ENCODE measurements at regions not wholly inside any gene's neighbourhood (a gene's known extent, or its start where the extent isn't known, plus 50 kb on each side); places are given as distances from the start of the nearest gene placed in this dataset.

- DNase-seq (ENCODE audit: low spot score), result no peak
Measured at GRCh38 chr7:27364344-27364758, 121.7 kb downstream of the EVX1 start.

DNA sequence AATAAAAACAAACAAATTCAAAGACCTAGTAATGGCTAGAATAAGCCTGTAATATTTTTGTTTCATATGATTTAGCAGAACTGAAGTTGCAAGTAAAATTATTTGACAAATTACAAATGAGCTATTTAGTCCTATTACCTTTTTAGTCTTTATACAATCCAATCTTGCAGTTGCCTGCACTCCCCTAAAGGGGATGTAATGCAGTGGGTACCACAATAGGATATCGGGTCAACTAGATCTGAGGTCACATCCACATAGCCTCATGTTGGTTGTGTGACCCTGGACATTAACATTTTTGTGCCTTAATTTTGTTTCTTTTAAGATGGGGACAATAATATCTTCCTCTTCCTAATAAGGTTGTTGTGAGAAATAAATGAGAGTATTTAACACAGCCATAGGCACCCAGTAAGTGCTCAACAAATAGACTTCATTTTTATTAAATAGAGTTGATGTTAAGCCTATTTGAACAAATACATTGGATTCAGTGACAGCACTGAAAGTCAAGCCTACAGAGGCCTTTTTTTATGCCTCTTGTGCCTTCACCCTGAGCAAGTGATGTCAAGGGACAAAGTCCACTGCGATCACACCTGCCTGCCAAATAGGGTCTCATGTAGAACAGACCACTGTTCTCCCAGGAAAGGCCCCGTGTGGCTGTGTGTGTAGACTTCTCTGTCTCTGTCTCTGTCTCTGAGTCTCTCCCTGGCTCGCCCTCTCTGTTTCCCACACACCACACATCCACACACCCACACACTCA lies 124.8 kb downstream of the EVX1 start:
- DNase-seq (ENCODE audit: low spot score), result no peak

GRCh38 chr7:27367933-27368549 lies 125.4 kb downstream of the EVX1 start:
- DNase-seq (ENCODE audit: low spot score), result no peak

DNA sequence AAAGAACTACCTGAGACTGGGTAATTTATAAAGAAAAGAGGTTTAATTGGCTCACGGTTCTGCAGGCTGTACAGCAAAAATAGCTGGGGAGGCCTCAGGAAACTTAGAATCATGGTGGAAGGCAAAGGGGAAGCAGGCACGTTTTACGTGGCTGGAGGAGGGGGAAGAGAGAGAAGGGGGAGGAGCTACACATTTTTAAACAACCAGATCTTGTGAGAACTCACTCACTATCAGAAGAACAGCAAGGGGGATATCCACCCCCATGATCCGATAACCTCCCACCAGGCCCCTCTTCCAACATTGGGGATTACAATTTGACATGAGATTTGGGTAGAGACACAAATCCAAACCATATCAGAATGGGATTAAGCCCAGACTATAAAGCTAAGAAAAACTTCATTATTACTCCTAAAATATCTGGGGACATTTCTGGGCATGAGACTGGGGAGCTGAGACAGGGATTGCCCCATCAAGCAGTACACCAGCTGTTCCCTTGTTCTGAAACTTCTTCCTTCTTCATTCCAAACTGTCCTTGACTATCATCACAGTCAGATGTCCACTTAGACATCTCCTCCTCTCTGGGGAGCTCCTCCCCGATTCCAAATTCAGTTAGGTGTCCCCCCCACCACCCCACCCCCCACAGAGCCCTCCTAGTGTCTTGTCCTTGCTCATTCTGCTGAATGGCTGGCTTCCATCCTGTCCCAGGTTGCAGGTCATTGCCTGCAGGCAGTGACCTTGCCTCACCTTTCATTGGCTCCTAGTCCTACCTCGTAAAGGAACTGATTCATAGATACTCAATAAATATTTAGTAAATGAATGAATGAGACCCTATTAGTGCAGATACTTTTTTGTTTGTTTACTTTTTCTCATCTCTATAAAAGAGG lies 132.6 kb downstream of the EVX1 start:
- no peak for DNase-seq (ENCODE audit: low spot score)

- no peak for DNase-seq (ENCODE audit: low spot score)
Measured at GRCh38 chr7:27375958-27376357, 133.4 kb downstream of the EVX1 start.

GRCh38 chr7:27377988-27378387 lies 135.4 kb downstream of the EVX1 start:
- no peak for DNase-seq (ENCODE audit: low spot score)

DNA sequence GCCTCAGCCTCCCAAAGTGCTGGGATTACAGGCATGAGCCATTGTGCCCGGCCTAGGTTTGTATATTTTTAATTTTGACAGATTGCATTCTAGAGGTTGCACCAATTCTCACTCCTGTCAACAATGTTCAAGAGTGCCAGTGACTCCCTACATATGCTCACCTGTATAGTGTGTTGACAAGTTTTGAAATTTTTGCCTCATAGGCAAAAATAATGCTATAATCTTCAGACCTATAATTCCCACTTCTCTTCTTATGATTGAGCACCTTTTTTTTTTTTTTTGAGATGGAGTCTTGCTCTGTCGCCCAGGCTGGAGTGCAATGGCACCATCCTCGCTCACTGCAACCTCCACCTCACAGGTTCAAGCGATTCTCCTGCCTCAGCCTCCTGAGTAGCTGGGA lies 139.7 kb downstream of the EVX1 start:
- no peak for DNase-seq (ENCODE audit: low spot score)

- DNase-seq (ENCODE audit: low spot score), result no peak
Measured at GRCh38 chr7:27386581-27386980, 144.0 kb downstream of the EVX1 start.

GRCh38 chr7:27387864-27388263 lies 145.3 kb downstream of the EVX1 start:
- DNase-seq (ENCODE audit: low spot score), result no peak

GRCh38 chr7:27388561-27388960 lies 146.0 kb downstream of the EVX1 start:
- DNase-seq (ENCODE audit: low spot score), result no peak

- DNase-seq (ENCODE audit: low spot score), result no peak
Measured at GRCh38 chr7:27389496-27389895, 146.9 kb downstream of the EVX1 start.

DNA sequence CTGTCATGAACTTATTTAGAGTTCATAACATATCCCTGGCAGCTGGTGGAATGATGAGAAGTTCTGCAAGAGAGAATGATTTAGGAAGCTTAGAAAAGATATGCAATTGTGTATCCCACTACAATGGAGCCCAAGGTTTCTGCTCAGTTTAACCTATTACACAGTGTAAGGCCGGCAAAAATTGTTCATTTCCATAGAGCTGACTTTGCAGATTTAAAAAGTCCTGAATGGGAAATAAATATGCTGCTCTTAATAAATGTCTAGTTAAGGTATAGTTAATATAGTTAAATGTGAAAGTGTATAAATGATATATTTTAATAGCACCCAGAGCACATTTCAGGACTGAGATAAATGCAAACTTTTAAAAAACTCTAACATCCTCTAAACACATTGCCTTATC lies 149.9 kb downstream of the EVX1 start:
- DNase-seq (ENCODE audit: low spot score), result no peak

- no peak for DNase-seq (ENCODE audit: low spot score)
Measured at GRCh38 chr7:27394871-27395270, 152.3 kb downstream of the EVX1 start.

GRCh38 chr7:27395626-27396025 lies 153.0 kb downstream of the EVX1 start:
- no peak for DNase-seq (ENCODE audit: low spot score)

- no peak for DNase-seq (ENCODE audit: low spot score)
Measured at GRCh38 chr7:27397503-27397902, 154.9 kb downstream of the EVX1 start.

GRCh38 chr7:27398851-27399250 lies 156.2 kb downstream of the EVX1 start:
- no peak for DNase-seq (ENCODE audit: low spot score)

DNA sequence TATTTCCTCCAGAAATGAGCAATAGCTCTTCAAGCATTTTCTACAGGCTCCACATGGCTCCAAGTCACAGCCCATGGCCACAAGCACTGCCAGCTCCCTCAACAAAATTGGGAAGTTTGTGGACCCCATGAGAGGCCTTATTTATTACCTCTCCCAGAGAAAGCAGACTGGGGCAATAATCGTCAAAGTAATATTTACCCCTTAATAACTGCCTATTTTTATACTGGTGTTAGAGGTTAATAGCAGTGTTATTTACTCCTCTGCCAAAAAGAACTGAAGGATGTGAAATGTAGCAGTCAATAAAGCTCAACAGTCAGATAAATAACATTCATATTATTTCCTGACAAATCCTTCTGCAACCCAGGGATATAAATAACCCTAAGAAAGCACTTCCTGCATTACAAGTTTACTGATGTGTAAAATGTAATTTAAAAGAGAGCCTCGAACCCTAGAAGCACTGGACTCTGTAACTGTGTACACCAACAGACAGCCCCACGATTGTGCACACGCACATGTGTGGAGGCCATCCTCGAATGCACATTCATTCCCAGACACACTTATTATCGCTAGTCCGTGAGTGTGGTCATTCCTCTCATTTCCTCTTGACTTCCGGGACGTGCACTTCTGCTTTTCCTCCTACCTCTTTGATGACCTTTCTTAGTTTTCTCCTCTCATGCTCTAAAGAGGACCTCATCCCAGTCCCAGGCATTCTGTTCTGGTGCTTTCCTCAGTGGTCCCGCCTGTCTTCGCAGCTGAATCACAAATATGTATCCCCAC lies 157.4 kb downstream of the EVX1 start:
- peak; percentile 7 for DNase-seq (ENCODE audit: low spot score)

DNA sequence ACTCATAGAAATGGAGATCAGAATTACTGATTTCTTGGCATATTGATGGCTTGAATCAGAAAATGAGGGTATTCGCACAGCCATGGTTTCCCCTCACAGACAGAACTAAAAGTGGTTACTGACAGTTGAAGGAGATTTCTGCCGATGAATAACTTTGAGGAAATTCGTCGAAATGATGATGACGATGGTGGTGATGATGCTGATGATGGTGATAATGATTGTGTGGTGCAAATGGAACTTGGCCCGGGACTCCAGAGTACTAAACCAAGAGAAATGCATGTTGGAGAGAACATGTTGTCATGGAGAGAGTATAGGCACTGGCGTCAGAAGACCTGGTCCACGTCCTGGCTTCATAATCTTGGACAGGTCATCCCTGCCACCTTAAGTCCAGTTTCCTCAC lies 163.2 kb downstream of the EVX1 start:
- no peak for DNase-seq (ENCODE audit: low spot score)

DNA sequence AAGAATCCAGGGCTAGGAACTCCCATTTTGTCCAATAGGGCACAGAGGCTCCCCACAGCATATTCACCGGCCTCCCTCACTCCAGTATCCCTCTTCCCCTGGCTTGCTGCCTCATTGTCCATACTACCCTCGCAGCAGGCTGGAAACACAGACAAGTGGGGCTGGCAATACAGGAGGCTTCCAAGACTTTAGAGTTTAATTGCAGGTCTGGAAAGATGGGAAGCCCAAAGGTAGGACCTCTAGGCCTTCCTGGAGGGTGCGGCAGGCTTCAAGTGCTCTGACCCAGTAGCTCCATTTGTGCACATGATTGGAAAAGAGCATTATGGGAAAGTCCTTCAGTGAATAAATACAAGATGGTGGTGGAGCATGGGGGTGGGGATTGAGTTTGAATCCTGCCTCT lies 166.7 kb downstream of the EVX1 start:
- DNase-seq (ENCODE audit: low spot score), result no peak

DNA sequence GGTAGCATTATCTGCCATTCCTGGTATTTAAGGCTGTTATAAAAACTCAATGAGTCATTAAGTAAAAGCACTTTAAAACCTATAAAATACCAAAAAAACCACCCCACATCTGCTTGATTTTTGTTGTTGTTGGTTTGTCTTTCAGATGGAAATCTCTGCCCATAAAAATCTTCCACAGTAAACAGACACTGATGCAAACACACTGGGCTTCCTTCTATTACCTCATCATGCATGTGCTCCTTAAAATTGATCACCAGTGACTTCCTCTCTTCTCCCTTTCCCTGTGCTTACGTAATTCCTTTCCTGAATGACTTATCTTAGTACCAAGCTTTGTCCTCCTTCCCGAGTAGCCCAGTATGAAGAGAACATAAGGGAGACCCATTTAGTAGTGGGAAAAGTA lies 167.2 kb downstream of the EVX1 start:
- DNase-seq (ENCODE audit: low spot score), result peak; percentile 40

GRCh38 chr7:27410812-27411544 lies 168.4 kb downstream of the EVX1 start:
- DNase-seq (ENCODE audit: low spot score), result no peak

Data from kidney capillary endothelial cell (primary cell).